H9 (cell line): ENCODE measurements at regions not wholly inside any gene's neighbourhood (a gene's known extent, or its start where the extent isn't known, plus 50 kb on each side); places are given as distances from the start of the nearest gene placed in this dataset.

Experiments used
- DNase-seq: peaks from one replicate; pipeline ENCODE4 v3.0.0-alpha.2; 2017
- H2AFZ ChIP-seq: one replicate; pipeline ENCODE4 v1.6.1; 2013; ENCODE audit warnings: mild to moderate bottlenecking, low read length, control low read depth, moderate library complexity
- H2AK5ac ChIP-seq: 2 replicates; pipeline ENCODE4 v1.6.1; 2013; ENCODE audit warnings: low read length, control low read depth, mixed read lengths; ENCODE audit not compliant: insufficient read length
- H2BK120ac ChIP-seq: one replicate; pipeline ENCODE4 v1.6.1; 2013; ENCODE audit warnings: low read depth, mild to moderate bottlenecking, low read length, control low read depth, inconsistent platforms; ENCODE audit not compliant: poor library complexity, severe bottlenecking
- H2BK12ac ChIP-seq: 2 replicates; pipeline ENCODE4 v1.6.1; 2013; ENCODE audit warnings: low read length, control low read depth, mixed read lengths, low read depth; ENCODE audit not compliant: insufficient read length
- H2BK15ac ChIP-seq: 2 replicates; pipeline ENCODE4 v1.6.1; 2013; ENCODE audit warnings: low read depth, low read length, control low read depth
- H2BK20ac ChIP-seq: one replicate; pipeline ENCODE4 v1.6.1; 2013; ENCODE audit warnings: low read depth, mild to moderate bottlenecking, low read length, control low read depth, inconsistent platforms; ENCODE audit not compliant: poor library complexity, severe bottlenecking
- H2BK5ac ChIP-seq: 2 replicates; pipeline ENCODE4 v1.6.1; 2013; ENCODE audit warnings: low read length, control low read depth, mixed read lengths; ENCODE audit not compliant: insufficient read length
- H3K14ac ChIP-seq: 2 replicates; pipeline ENCODE4 v1.6.1; 2013; ENCODE audit warnings: low read length, control low read depth; ENCODE audit not compliant: insufficient read depth
- H3K18ac ChIP-seq: 2 replicates; pipeline ENCODE4 v1.6.1; 2013; ENCODE audit warnings: low read depth, mild to moderate bottlenecking, mixed read lengths, low read length, control low read depth; ENCODE audit not compliant: insufficient read length
- H3K23ac ChIP-seq: 2 replicates; pipeline ENCODE4 v1.6.1; 2013; ENCODE audit warnings: low read length, control low read depth, mixed read lengths, low read depth; ENCODE audit not compliant: insufficient read length
- H3K23me2 ChIP-seq: 2 replicates; pipeline ENCODE4 v1.6.1; 2013; ENCODE audit warnings: low read depth, mild to moderate bottlenecking, mixed read lengths, low read length, control low read depth; ENCODE audit not compliant: insufficient read length, poor library complexity, severe bottlenecking
- H3K27ac ChIP-seq: 2 replicates; pipeline ENCODE4 v1.5.1; 2013; ENCODE audit warnings: low read length, control low read depth, mixed read lengths, low read depth; ENCODE audit not compliant: insufficient read length
- H3K27me3 ChIP-seq: 2 replicates; pipeline ENCODE4 v1.6.1; 2013; ENCODE audit warnings: low read length, control low read depth, inconsistent platforms; ENCODE audit not compliant: insufficient read depth
- H3K4ac ChIP-seq: 2 replicates; pipeline ENCODE4 v1.6.1; 2013; ENCODE audit warnings: low read depth, mild to moderate bottlenecking, control low read depth, inconsistent platforms, low read length, moderate library complexity
- H3K4me1 ChIP-seq: 2 replicates; pipeline ENCODE4 v1.6.1; 2013; ENCODE audit warnings: low read length, control low read depth, inconsistent platforms; ENCODE audit not compliant: insufficient read depth
- H3K4me2 ChIP-seq: 2 replicates; pipeline ENCODE4 v1.6.1; 2013; ENCODE audit warnings: low read length, control low read depth, mixed read lengths; ENCODE audit not compliant: insufficient read length, insufficient read depth
- H3K56ac ChIP-seq: 2 replicates; pipeline ENCODE4 v1.6.1; 2013; ENCODE audit warnings: low read depth, mild to moderate bottlenecking, mixed read lengths, low read length, control low read depth; ENCODE audit not compliant: insufficient read length
- H3K79me1 ChIP-seq: 2 replicates; pipeline ENCODE4 v1.6.1; 2013; ENCODE audit warnings: low read depth, mild to moderate bottlenecking, moderate library complexity, low read length, control low read depth, inconsistent platforms; ENCODE audit not compliant: insufficient read depth, poor library complexity, severe bottlenecking
- H3K79me2 ChIP-seq: 2 replicates; pipeline ENCODE4 v1.6.1; 2013; ENCODE audit warnings: low read length, control low read depth, inconsistent platforms; ENCODE audit not compliant: insufficient read depth
- H3K9ac ChIP-seq: 2 replicates; pipeline ENCODE4 v1.6.1; 2013; ENCODE audit warnings: low read length, control low read depth, mixed read lengths; ENCODE audit not compliant: insufficient read length; ENCODE audit errors: extremely low read depth
- H3K9me3 ChIP-seq: one replicate; pipeline ENCODE4 v1.6.1; 2013; ENCODE audit warnings: low read depth, low read length, inconsistent platforms; ENCODE audit not compliant: control insufficient read depth
- H3T11ph ChIP-seq: one replicate; pipeline ENCODE4 v1.6.1; 2013; ENCODE audit warnings: mild to moderate bottlenecking, low read length, control low read depth, inconsistent platforms
- H4K20me1 ChIP-seq: one replicate; pipeline ENCODE4 v1.6.1; 2013; ENCODE audit not compliant: control insufficient read depth, insufficient read length, insufficient read depth
- H4K5ac ChIP-seq: 2 replicates; pipeline ENCODE4 v1.6.1; 2013; ENCODE audit warnings: low read depth, mild to moderate bottlenecking, mixed read lengths, low read length, control low read depth; ENCODE audit not compliant: insufficient read length
- H4K8ac ChIP-seq: replicated peaks from 2 replicates; pipeline ENCODE4 v1.6.1; 2013; ENCODE audit warnings: low read length, control low read depth, mixed read lengths, low read depth; ENCODE audit not compliant: insufficient read length
- H4K91ac ChIP-seq: 2 replicates; pipeline ENCODE4 v1.6.1; 2013; ENCODE audit warnings: low read depth, mild to moderate bottlenecking, moderate library complexity, mixed read lengths, low read length, control low read depth; ENCODE audit not compliant: insufficient read length
- H3K27ac Mint-ChIP-seq, 3 experiments: 2 replicates in 2 of 3; 3 replicates in 1 of 3; pipeline ENCODE4 v1.8.0; 2020 to 2021; ENCODE audit warnings: mixed read lengths in 3 of 3, mild to moderate bottlenecking in 1 of 3, moderate library complexity in 1 of 3
- H3K27me3 Mint-ChIP-seq: 2 replicates; pipeline ENCODE4 v1.8.0; 2021; ENCODE audit warnings: low read depth, mild to moderate bottlenecking, moderate library complexity, mixed read lengths
- H3K36me3 Mint-ChIP-seq, 3 experiments: 2 replicates in 2 of 3; 3 replicates in 1 of 3; pipeline ENCODE4 v1.8.0; 2020 to 2021; ENCODE audit warnings: low read depth in 3 of 3, mixed read lengths in 3 of 3; ENCODE audit not compliant: insufficient read depth in 1 of 3
- H3K4me1 Mint-ChIP-seq, 2 experiments: 2 replicates each; pipeline ENCODE4 v1.8.0; 2020; ENCODE audit warnings: mixed read lengths in 2 of 2
- H3K4me3 Mint-ChIP-seq, 2 experiments: 2 replicates in 1 of 2; 3 replicates in 1 of 2; pipeline ENCODE4 v1.8.0; 2020 to 2021; ENCODE audit warnings: mild to moderate bottlenecking in 2 of 2, mixed read lengths in 2 of 2, moderate library complexity in 1 of 2
- H3K9me3 Mint-ChIP-seq, 2 experiments: 2 replicates in 1 of 2; 3 replicates in 1 of 2; pipeline ENCODE4 v1.8.0; 2020; ENCODE audit warnings: mild to moderate bottlenecking in 2 of 2, mixed read lengths in 2 of 2, moderate library complexity in 1 of 2
- WGBS: extraction: QIAGEN DNeasy Blood & Tissue Kit; methylation state at CpG from one replicate; pipeline ENCODE4 v1.1.7; 2013; ENCODE audit warnings: missing lambda C conversion rate, low lambda C conversion rate, mixed read lengths; ENCODE audit not compliant: insufficient read length; ENCODE audit errors: extremely low coverage; 5-methylcytosine and 5-hydroxymethylcytosine counted together
- TF ChIP-seq, protein P1 (sequence below): fragments of 200-600 bp; sonication (generic); conservative IDR thresholded peaks from 3 replicates; pipeline ENCODE4 v1.8.0; 2021; ENCODE audit warnings: antibody characterized with exemption, mild to moderate bottlenecking

DNA sequence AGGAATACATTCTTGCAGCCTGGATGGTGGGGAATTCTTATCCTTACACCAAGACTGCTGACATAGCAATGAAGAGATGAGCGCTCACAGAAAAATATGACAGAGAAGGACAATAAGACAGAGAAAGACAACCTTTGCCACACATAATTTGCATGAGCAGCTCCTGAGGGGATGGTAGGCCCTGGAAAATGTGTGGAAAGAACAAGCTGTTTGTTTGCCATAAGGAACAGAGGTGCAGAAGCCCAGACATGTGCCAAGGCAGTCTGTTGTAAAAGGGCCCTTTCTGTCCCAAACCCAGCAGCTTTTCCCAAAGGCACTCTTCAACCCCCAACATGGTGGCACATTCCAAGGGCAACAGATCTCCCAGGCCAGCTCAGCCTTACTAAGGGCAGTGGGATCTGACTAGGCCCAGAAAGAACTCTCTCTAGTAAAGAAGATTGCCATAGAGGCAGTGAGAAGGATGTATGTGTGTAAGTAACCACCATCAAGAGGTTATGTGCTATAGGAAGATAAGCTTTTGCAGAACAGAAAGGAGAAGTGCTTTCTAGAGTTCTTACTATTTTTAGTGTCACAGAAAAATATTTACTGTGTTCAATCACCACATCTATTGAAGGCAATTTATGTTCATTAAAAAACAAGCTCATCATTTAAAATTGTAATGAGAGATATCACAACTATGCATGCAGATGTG, 287.0 kb upstream of the RASGEF1B start:
- TF ChIP-seq, protein P1, sequence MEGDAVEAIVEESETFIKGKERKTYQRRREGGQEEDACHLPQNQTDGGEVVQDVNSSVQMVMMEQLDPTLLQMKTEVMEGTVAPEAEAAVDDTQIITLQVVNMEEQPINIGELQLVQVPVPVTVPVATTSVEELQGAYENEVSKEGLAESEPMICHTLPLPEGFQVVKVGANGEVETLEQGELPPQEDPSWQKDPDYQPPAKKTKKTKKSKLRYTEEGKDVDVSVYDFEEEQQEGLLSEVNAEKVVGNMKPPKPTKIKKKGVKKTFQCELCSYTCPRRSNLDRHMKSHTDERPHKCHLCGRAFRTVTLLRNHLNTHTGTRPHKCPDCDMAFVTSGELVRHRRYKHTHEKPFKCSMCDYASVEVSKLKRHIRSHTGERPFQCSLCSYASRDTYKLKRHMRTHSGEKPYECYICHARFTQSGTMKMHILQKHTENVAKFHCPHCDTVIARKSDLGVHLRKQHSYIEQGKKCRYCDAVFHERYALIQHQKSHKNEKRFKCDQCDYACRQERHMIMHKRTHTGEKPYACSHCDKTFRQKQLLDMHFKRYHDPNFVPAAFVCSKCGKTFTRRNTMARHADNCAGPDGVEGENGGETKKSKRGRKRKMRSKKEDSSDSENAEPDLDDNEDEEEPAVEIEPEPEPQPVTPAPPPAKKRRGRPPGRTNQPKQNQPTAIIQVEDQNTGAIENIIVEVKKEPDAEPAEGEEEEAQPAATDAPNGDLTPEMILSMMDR: no peak
- no peak overlapping the region for H3K4me2 ChIP-seq
- H3K18ac ChIP-seq: no peak overlapping the region
- no peak overlapping the region for H3K56ac ChIP-seq
- no peak overlapping the region for H2BK15ac ChIP-seq
- no peaks in the 10 kb centered on the region for H3K23me2 ChIP-seq
- H3T11ph ChIP-seq: peak overlapping the region; percentile 53
- no peak overlapping the region for H3K27ac Mint-ChIP-seq
- no peaks in the 10 kb centered on the region for H3K9me3 Mint-ChIP-seq
- no peak overlapping the region for H3K23ac ChIP-seq
- no peaks in the 10 kb centered on the region for H3K4me1 ChIP-seq
- WGBS: no CpG with 5 or more reads among the region's 1 CpG
- no peak for DNase-seq
- no peak overlapping the region for H3K4ac ChIP-seq
- H2BK5ac ChIP-seq: no peak overlapping the region
- H2BK120ac ChIP-seq: no peak overlapping the region
- H2AK5ac ChIP-seq: no peak overlapping the region
- no peaks in the 10 kb centered on the region for H3K79me2 ChIP-seq
- H3K4me3 Mint-ChIP-seq: no peak overlapping the region
- no peaks in the 10 kb centered on the region for H3K4me1 Mint-ChIP-seq
- H3K27me3 Mint-ChIP-seq: no peaks in the 10 kb centered on the region
- no peaks in the 10 kb centered on the region for H3K27me3 ChIP-seq
- no peak overlapping the region for H3K9ac ChIP-seq
- H4K91ac ChIP-seq: no peak overlapping the region
- no peak overlapping the region for H4K8ac ChIP-seq
- no peaks in the 10 kb centered on the region for H3K79me1 ChIP-seq
- no peaks in the 10 kb centered on the region for H3K9me3 ChIP-seq
- H4K5ac ChIP-seq: no peak overlapping the region
- H3K27ac ChIP-seq: no peak overlapping the region
- no peak overlapping the region for H2BK20ac ChIP-seq
- no peaks in the 10 kb centered on the region for H4K20me1 ChIP-seq
- H3K36me3 Mint-ChIP-seq: no peaks in the 10 kb centered on the region
- H2AFZ ChIP-seq: no peak overlapping the region
- H3K14ac ChIP-seq: no peak overlapping the region
- no peak overlapping the region for H2BK12ac ChIP-seq
